ENCODE measurements at regions not wholly inside any gene's neighbourhood (a gene's known extent, or its start where the extent isn't known, plus 50 kb on each side); places are given as distances from the start of the nearest gene placed in this dataset.

GRCh38 chr20:59400708-59401107 is 100.3 kb downstream of the EDN3 start:
- intact Hi-C loops (cut with DNase I), result no loop called here
- no peak for DNase-seq (ENCODE audit: low spot score)

- intact Hi-C loops (cut with DNase I), result no loop called here
- DNase-seq (ENCODE audit: low spot score), result peak; percentile 14
Measured at GRCh38 chr20:59402681-59403080, 102.3 kb downstream of the EDN3 start.

GRCh38 chr20:59403261-59403961 is 103.0 kb downstream of the EDN3 start:
- DNase-seq (ENCODE audit: low spot score), result peak; percentile 83
- intact Hi-C loops (cut with DNase I), result no loop called here

GRCh38 chr20:59403962-59404314 is 103.5 kb downstream of the EDN3 start:
- intact Hi-C loops (cut with DNase I), result no loop called here
- DNase-seq (ENCODE audit: low spot score), result peak; percentile 59

- peak; percentile 30 for DNase-seq (ENCODE audit: low spot score)
- intact Hi-C loops (cut with DNase I), result no loop called here
Measured at GRCh38 chr20:59404749-59405148, 104.3 kb downstream of the EDN3 start.

GRCh38 chr20:59405226-59406200 is 105.1 kb downstream of the EDN3 start:
- intact Hi-C loops (cut with DNase I), result no loop called here

GRCh38 chr20:59406446-59406845 is 106.0 kb downstream of the EDN3 start:
- intact Hi-C loops (cut with DNase I), result no loop called here

More at GRCh38 chr20:59405226-59406200, 105.1 kb downstream of the EDN3 start:
- no peak for DNase-seq (ENCODE audit: low spot score)

GRCh38 chr20:59411170-59411569 is 110.8 kb downstream of the EDN3 start:
- DNase-seq (ENCODE audit: low spot score), result no peak
- intact Hi-C loops (cut with DNase I), result no loop called here

More at GRCh38 chr20:59406446-59406845, 106.0 kb downstream of the EDN3 start:
- no peak for DNase-seq (ENCODE audit: low spot score)

- no peak for DNase-seq (ENCODE audit: low spot score)
- intact Hi-C loops (cut with DNase I), result no loop called here
Measured at GRCh38 chr20:59411589-59411988, 111.2 kb downstream of the EDN3 start.

GRCh38 chr20:59412181-59412580 is 111.8 kb downstream of the EDN3 start:
- DNase-seq (ENCODE audit: low spot score), result no peak
- intact Hi-C loops (cut with DNase I), result no loop called here

GRCh38 chr20:59412875-59413284 is 112.5 kb downstream of the EDN3 start:
- intact Hi-C loops (cut with DNase I), result no loop called here
- no peak for DNase-seq (ENCODE audit: low spot score)

GRCh38 chr20:59413326-59413865 is 113.0 kb downstream of the EDN3 start:
- DNase-seq (ENCODE audit: low spot score), result no peak

GRCh38 chr20:59414936-59415623 is 114.7 kb downstream of the EDN3 start:
- intact Hi-C loops (cut with DNase I), result no loop called here
- DNase-seq (ENCODE audit: low spot score), result no peak

More at GRCh38 chr20:59413326-59413865, 113.0 kb downstream of the EDN3 start:
- intact Hi-C loops (cut with DNase I), result no loop called here

GRCh38 chr20:59416916-59417315 is 116.5 kb downstream of the EDN3 start:
- no peak for DNase-seq (ENCODE audit: low spot score)
- intact Hi-C loops (cut with DNase I), result no loop called here

GRCh38 chr20:59421089-59421488 is 120.7 kb downstream of the EDN3 start:
- intact Hi-C loops (cut with DNase I), result no loop called here
- no peak for DNase-seq (ENCODE audit: low spot score)

- intact Hi-C loops (cut with DNase I), result no loop called here
- no peak for DNase-seq (ENCODE audit: low spot score)
Measured at GRCh38 chr20:59421920-59422637, 121.7 kb downstream of the EDN3 start.

GRCh38 chr20:59422872-59423544 is 122.6 kb downstream of the EDN3 start:
- no peak for DNase-seq (ENCODE audit: low spot score)
- intact Hi-C loops (cut with DNase I), result no loop called here

GRCh38 chr20:59424976-59425375 is 124.6 kb downstream of the EDN3 start:
- no peak for DNase-seq (ENCODE audit: low spot score)
- intact Hi-C loops (cut with DNase I), result no loop called here
